Activated T-cell treated with anti-CD3 and anti-CD28 coated beads, Interleukin-2, amount 50 U/mL, for 24 hours (primary cell): ENCODE measurements at regions not wholly inside any gene's neighbourhood (a gene's known extent, or its start where the extent isn't known, plus 50 kb on each side); places are given as distances from the start of the nearest gene placed in this dataset.

Experiments used
- DNase-seq: peaks from one replicate; pipeline ENCODE4 v3.0.0-alpha.2; 2020
- H3K27ac Mint-ChIP-seq: 2 replicates; pipeline ENCODE4 v1.8.0; 2020; ENCODE audit warnings: mild to moderate bottlenecking, mixed read lengths
- H3K27me3 Mint-ChIP-seq: 2 replicates; pipeline ENCODE4 v1.8.0; 2020; ENCODE audit warnings: mixed read lengths
- H3K36me3 Mint-ChIP-seq: 2 replicates; pipeline ENCODE4 v1.8.0; 2020; ENCODE audit warnings: low read depth, mixed read lengths
- H3K4me1 Mint-ChIP-seq: 2 replicates; pipeline ENCODE4 v1.8.0; 2020; ENCODE audit warnings: low read depth, mixed read lengths
- H3K4me3 Mint-ChIP-seq: 2 replicates; pipeline ENCODE4 v1.8.0; 2020; ENCODE audit warnings: mild to moderate bottlenecking, moderate library complexity, mixed read lengths
- H3K9me3 Mint-ChIP-seq: 2 replicates; pipeline ENCODE4 v1.8.0; 2020; ENCODE audit warnings: mixed read lengths

DNA sequence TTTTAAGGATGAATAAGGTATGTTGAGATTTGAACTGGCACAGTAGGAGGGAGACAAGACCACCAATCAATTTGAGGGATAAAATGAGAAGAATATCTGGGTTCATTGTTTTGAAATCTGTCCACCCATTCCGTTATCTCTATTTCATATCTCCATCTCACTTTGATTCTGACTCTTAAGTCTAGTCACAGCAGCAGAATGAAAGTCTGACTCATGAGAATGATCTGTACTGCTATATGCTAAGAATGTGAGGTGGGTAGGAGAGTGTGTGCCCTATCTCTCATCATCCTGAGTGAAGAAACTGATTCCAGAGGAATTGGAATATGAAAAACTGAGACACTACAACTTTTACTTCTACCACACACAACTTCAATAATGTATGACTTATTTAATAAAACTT, 1994.5 kb upstream of the PIK3C3 start:
- Mint-ChIP-seq H3K9me3 (peaks cover 21% of the 10 kb centered on the region), H3K4me3 (no peak overlapping the region), H3K27ac (no peak overlapping the region), H3K27me3 (no peaks in the 10 kb centered on the region), H3K4me1 (no peaks in the 10 kb centered on the region), H3K36me3 (no peaks in the 10 kb centered on the region)
- no peak for DNase-seq

DNA sequence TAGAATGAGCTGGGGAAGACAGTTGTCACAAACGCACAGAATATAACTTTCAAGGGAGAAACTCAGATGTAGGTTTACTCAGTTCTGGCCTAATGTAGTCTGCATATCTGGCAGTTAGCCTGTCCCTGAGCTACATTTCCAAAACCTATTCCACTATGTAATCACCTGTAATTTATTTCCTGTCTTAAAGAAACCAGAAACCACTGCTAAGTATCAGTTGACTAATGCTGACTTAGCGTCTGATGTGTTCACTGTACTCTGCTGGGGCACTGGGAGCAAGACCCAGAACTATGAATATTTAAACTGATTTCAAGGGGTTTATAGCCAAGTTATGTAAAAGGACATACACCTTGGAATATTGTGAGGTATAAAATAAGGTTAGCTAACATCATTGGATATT, 1995.2 kb upstream of the PIK3C3 start:
- H3K4me3 Mint-ChIP-seq, result no peak overlapping the region
- peaks cover 18% of the 10 kb centered on the region for H3K9me3 Mint-ChIP-seq
- H3K36me3 Mint-ChIP-seq, result no peaks in the 10 kb centered on the region
- no peak overlapping the region for H3K27ac Mint-ChIP-seq
- no peak for DNase-seq
- no peaks in the 10 kb centered on the region for H3K4me1 Mint-ChIP-seq
- no peaks in the 10 kb centered on the region for H3K27me3 Mint-ChIP-seq

DNA sequence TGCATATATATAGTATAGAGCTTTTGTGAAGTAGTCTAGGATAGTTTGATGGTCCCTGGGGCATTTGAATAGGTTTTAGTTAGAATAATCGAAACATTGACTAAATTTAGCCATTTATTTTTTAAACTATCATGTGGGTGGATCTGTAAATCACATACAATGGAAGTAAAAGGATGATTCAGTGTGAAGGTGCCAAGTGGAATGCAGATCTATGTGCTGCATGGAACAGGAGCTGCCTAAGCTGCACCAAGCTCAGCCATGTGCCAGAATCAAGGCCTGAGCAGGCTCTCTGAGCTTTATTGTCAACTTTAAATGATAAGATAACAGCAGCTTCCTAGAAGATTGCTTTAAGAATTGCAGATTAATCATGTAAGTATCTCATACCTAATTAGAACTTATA, 1996.2 kb upstream of the PIK3C3 start:
- peaks cover 18% of the 10 kb centered on the region for H3K9me3 Mint-ChIP-seq
- no peaks in the 10 kb centered on the region for H3K4me1 Mint-ChIP-seq
- no peak for DNase-seq
- H3K27me3 Mint-ChIP-seq, result no peaks in the 10 kb centered on the region
- no peak overlapping the region for H3K4me3 Mint-ChIP-seq
- no peak overlapping the region for H3K27ac Mint-ChIP-seq
- H3K36me3 Mint-ChIP-seq, result no peaks in the 10 kb centered on the region

DNA sequence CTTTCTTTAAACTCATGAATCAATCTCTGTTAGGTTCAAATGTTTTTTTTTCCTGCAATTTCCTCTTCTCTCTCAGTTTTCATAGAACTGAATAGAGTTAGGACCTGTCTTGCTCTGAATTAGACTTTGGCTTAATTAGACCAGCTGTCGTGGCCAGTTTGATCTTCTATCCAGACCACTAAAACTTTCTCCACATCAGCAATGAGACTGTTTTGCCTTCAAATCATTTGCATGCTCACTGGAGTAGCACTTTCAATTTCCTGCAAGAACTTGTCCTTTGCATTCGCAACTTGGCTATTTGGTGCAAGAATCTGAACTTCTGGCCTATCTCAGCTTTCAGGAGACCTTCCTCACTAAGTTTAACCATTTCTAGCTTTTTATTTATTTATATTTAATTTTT, 2002.2 kb upstream of the PIK3C3 start:
- Mint-ChIP-seq H3K36me3 (no peaks in the 10 kb centered on the region), H3K4me3 (no peak overlapping the region)

DNA sequence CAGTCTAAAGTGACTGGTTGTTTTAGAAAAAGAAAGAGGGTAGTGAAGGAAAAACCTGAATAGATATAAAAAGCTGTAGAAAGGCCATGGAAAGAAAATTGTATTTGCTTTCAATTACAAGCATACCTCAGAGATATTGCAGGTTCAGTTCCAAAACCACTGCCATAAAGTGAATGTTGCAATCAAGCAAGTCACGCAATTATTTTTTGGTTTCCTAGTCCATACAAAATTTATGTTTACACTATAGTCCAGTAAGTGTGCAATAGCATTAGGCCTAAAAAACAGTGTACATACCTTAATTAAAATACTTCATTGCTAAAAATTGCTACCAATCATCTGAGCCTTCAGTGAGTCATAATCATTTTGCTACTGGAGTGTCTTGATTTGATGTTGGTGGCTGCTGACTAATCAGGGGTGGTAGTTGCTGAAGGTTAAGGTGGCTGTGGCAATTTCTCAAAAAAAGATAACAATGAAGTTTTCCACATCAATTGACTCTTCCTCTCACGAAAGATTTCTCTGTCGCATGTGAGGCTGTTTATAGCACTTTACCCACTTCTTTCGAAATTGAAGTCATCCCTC, 2003.8 kb upstream of the PIK3C3 start:
- Mint-ChIP-seq H3K4me1 (no peaks in the 10 kb centered on the region), H3K27ac (no peak overlapping the region)
- DNase-seq, result no peak

More for the DNA sequence above, 2002.2 kb upstream of the PIK3C3 start:
- Mint-ChIP-seq H3K9me3 (peaks cover 28% of the 10 kb centered on the region), H3K27me3 (no peaks in the 10 kb centered on the region), H3K4me1 (no peaks in the 10 kb centered on the region), H3K27ac (no peak overlapping the region)
- no peak for DNase-seq

DNA sequence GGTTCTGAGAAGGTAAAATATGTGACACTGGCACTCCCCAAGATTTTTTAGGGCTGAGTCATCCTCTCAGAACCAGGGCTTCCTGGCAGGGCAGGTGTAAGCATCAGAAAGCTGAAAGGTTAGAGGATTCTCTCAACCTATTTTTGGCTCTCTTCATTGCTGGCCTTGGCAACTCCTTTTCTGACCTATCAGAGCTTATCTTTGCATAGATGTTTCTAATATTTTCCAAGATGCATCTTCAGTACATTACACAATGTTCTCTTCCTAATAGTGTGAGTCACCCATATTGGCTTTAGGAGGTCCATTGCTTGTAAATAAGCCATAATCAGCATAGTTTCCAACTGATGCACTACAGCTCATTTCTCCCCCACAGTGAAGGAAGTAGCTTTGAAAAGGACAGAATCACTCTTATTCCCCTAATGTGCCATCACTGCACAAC, 2008.4 kb upstream of the PIK3C3 start:
- Mint-ChIP-seq H3K9me3 (peaks cover 29% of the 10 kb centered on the region), H3K27ac (no peak overlapping the region), H3K4me3 (no peak overlapping the region), H3K4me1 (no peaks in the 10 kb centered on the region), H3K36me3 (no peaks in the 10 kb centered on the region), H3K27me3 (no peaks in the 10 kb centered on the region)
- no peak for DNase-seq

More for the DNA sequence above, 2003.8 kb upstream of the PIK3C3 start:
- Mint-ChIP-seq H3K36me3 (no peaks in the 10 kb centered on the region), H3K27me3 (no peaks in the 10 kb centered on the region), H3K9me3 (peaks cover 24% of the 10 kb centered on the region), H3K4me3 (no peak overlapping the region)

DNA sequence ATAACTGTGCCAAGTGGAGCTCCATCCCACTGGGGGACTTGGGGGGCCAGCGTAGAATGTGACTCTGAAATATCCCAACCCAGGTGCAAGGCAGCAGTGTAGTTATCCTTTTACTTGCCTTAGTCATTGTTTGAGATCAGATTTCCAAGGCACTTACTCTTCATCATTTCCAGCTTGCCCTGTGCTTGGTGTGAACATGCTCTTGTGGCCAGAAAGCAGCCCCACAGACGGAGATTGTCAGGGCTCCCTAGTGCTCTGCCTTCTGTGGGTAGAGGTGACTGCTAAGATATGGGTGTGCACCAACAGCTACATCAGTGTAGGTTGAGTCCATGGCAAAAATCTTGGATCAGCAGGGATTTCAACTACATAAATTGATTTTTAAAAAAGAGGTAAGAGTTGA, 2010.0 kb upstream of the PIK3C3 start:
- no peak overlapping the region for H3K27ac Mint-ChIP-seq
- no peak overlapping the region for H3K4me3 Mint-ChIP-seq
- DNase-seq, result no peak
- H3K9me3 Mint-ChIP-seq, result peaks cover 26% of the 10 kb centered on the region
- H3K36me3 Mint-ChIP-seq, result no peaks in the 10 kb centered on the region
- H3K27me3 Mint-ChIP-seq, result no peaks in the 10 kb centered on the region
- H3K4me1 Mint-ChIP-seq, result no peaks in the 10 kb centered on the region

DNA sequence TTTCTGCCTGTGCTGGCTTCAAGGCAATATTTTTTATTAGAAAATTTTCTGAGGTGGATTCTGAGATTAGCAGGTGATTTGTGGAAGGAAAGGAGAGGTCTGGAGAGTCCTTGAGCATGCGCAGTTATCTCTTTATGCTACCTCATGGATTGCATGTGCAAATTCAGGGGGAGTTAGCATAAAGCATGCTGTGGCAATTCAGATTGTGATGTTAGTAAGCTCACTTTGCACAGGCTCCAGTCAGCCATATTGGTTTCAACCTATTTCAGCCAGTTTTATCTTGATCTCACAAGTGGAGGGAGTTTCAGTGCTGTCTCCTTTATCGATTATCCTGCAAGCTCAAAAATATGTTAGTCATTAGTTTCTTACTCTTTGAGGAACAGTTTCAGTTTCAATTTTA, 2012.3 kb upstream of the PIK3C3 start:
- H3K36me3 Mint-ChIP-seq, result no peaks in the 10 kb centered on the region
- H3K27me3 Mint-ChIP-seq, result no peaks in the 10 kb centered on the region
- no peak overlapping the region for H3K4me3 Mint-ChIP-seq
- no peak overlapping the region for H3K27ac Mint-ChIP-seq
- no peak for DNase-seq
- no peaks in the 10 kb centered on the region for H3K4me1 Mint-ChIP-seq
- peaks cover 26% of the 10 kb centered on the region for H3K9me3 Mint-ChIP-seq

DNA sequence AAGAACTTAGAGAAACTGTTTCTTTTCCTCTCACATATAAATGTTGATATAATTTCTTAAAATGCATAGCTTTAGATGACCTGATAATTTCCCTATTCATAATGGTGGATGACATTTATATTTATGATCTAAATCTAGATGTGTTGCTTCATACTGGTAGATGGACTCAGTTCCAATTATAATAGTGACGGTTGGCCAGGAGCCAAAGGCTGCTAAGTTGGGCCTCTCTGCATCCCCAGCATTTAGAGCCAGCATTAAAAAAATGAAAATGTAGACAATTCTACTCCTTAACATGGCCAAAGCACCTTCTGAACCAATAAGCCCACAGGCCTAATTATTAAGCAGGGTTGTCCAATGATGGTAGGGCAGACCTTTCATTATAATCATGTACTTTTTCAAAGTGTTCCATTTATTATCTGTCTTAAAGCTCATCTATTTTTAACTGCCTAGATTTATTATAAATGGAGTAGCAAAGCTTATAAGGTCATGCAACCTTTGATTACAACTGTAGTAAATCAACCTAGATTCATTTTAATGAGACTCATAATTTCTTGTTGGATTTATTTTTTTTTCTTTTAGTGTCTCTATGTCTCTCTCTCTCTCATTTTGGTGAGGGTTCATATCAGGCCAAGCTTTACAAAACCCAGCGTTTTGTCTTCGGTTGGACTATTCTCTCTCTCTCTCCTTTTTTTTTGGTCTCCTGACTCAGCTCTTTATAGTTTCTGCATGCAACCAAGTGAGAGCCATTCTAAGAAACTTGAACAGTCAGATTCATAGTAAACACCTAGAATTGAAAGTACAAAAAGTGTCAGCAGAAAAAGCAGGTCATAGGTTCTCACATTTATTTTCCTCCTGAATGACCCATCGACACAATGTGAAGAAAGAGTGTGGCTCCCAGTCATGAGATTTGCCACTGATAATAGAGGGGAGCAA, 2016.1 kb upstream of the PIK3C3 start:
- Mint-ChIP-seq H3K27ac (no peak overlapping the region), H3K36me3 (no peaks in the 10 kb centered on the region), H3K9me3 (peaks cover 38% of the 10 kb centered on the region), H3K4me1 (no peaks in the 10 kb centered on the region), H3K4me3 (no peak overlapping the region), H3K27me3 (no peaks in the 10 kb centered on the region)
- DNase-seq, result no peak

DNA sequence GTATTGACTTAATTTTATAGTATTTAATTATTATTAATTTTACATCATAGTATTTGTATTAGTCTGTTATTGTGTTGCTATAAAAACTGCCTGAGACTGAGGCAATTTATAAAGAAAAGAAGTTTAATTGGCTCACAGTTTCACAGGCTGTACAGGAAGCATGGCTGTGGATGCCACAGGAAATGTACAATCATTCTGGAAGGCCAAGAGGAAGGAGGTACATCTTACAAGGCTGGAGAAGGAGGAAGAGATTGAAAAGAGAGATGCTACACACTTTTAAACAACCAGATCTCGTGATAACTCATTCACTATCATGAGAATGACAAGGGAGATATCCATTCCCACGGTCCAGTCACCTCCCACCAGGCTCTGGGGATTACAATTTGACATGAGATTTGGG, 2019.4 kb upstream of the PIK3C3 start:
- no peaks in the 10 kb centered on the region for H3K36me3 Mint-ChIP-seq

DNA sequence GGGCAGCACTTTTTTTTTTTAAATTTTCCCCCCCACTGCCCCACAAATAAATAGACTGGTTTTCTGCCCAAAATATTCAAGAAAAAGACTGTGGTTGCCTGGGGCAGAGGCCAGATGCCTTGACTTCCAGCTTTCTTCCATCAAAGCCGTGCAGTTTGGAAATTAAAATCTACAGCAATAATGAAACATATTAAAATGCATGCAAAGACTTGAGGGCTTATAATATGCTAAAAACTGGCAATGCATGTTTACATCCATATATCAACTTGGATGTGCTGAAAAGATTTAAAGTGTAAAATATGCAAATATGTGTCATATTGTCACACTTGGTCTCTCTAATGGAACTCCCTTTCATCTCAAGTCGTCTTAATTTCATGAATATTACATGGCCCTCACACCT, 2036.2 kb upstream of the PIK3C3 start:
- H3K9me3 Mint-ChIP-seq, result peaks cover 10% of the 10 kb centered on the region
- H3K4me1 Mint-ChIP-seq, result no peaks in the 10 kb centered on the region
- no peaks in the 10 kb centered on the region for H3K36me3 Mint-ChIP-seq
- no peak overlapping the region for H3K4me3 Mint-ChIP-seq
- no peak for DNase-seq
- no peaks in the 10 kb centered on the region for H3K27me3 Mint-ChIP-seq
- no peak overlapping the region for H3K27ac Mint-ChIP-seq

More for the DNA sequence above, 2019.4 kb upstream of the PIK3C3 start:
- Mint-ChIP-seq H3K9me3 (peaks cover 40% of the 10 kb centered on the region), H3K27me3 (no peaks in the 10 kb centered on the region), H3K4me3 (no peak overlapping the region), H3K27ac (no peak overlapping the region), H3K4me1 (no peaks in the 10 kb centered on the region)
- no peak for DNase-seq

DNA sequence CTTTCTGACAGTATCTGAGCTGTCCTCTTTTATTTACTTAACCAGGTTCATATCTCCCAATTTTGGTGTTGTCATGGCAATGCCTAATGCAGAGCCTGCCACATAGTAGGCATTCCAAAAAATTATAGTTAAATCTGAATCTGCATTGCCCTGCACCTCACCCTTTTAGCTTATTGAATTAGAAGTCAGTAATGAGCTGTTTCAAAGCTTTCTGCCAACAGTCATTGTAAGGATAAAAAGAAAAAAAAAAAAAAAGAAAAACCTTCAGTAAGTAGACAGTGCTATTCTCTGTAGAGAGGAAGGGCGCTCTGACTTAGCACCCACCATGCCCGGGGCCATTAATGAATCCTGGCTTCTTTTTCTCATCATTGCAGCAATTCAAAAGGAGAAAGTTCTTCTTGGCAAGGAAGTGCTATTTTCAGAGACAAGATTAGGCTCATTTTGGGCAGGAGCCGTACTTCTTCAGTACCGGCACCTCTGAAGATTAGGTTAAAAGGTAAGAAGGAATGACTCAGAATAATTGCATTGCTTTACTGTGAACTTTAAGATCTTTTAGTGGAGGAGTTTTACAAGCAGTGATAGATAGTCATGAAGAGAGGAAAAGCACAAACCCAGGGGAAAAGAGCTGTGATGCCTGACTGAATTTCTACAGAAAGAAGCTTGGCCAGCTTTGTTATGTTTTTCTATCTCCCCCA, 2041.2 kb upstream of the PIK3C3 start:
- no peaks in the 10 kb centered on the region for H3K4me1 Mint-ChIP-seq
- H3K4me3 Mint-ChIP-seq, result no peak overlapping the region
- H3K36me3 Mint-ChIP-seq, result no peaks in the 10 kb centered on the region
- H3K27ac Mint-ChIP-seq, result no peak overlapping the region
- H3K9me3 Mint-ChIP-seq, result peaks cover 19% of the 10 kb centered on the region
- no peaks in the 10 kb centered on the region for H3K27me3 Mint-ChIP-seq
- no peak for DNase-seq

DNA sequence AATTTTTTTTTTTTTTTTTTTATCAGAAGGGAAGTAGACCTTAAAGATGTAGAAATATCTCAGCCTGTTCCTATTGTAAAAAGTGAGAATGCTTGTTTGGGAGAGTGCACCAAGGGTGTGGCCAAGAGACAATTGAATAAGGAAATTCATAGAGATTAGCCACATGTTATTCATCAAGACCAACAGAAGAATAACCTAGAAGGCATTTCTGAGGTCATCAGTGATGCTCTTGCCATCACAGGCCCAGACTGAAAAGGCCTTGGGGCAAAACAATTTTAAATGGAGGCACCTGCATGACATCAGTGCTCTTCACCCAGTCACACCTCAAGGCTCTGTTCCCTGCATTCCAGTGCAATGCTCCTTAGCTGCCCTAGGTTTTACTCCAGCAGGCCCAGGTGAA, 2043.3 kb upstream of the PIK3C3 start:
- Mint-ChIP-seq H3K9me3 (peaks cover 23% of the 10 kb centered on the region), H3K4me1 (no peaks in the 10 kb centered on the region), H3K36me3 (no peaks in the 10 kb centered on the region), H3K4me3 (no peak overlapping the region), H3K27me3 (no peaks in the 10 kb centered on the region), H3K27ac (no peak overlapping the region)
- no peak for DNase-seq

DNA sequence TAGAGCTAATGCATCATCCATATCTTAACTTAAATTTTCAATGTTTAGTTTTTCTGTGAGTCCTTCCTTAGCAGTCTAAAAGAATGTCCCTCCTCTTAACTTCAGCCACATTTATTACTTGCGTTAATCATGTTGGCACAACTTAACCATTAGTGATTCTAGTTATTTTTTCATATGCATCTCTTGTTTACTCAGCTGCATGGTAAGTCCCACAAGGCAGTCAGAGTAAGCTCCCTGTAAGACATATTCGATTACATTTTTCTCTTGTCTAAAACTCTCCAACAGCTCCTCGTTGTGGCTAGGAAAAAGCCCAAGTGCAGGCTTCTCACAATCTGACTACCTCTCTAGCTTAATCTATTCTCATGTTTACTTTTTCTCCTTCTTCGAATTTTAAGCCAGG, 2045.3 kb upstream of the PIK3C3 start:
- Mint-ChIP-seq H3K4me1 (no peaks in the 10 kb centered on the region), H3K4me3 (no peak overlapping the region), H3K9me3 (peaks cover 16% of the 10 kb centered on the region), H3K27ac (no peak overlapping the region), H3K36me3 (no peaks in the 10 kb centered on the region), H3K27me3 (no peaks in the 10 kb centered on the region)
- no peak for DNase-seq

DNA sequence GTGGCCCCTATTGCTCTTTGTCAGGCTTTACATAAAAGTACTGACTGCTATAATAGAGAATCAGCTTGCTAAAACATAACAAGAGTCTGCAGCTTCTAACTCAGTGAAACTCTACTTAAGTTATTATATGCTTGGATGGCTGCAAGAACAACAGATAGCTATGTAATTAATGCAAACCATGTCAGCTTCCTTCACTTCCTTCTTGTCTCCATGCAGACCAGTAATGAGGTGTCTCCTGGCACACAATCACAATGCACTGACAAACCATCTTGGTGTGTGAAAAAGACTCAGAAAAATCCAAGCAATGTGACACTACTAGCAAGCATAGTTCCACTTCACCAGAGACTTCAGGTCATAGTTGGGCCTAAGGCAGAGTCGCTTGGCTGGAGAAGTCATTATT, 2068.9 kb upstream of the PIK3C3 start:
- no peak for DNase-seq
- Mint-ChIP-seq H3K9me3 (peaks cover 10% of the 10 kb centered on the region), H3K4me3 (no peak overlapping the region), H3K4me1 (no peaks in the 10 kb centered on the region), H3K27ac (no peak overlapping the region), H3K36me3 (no peaks in the 10 kb centered on the region), H3K27me3 (no peaks in the 10 kb centered on the region)
